H1 (cell line): ENCODE measurements at regions not wholly inside any gene's neighbourhood (a gene's known extent, or its start where the extent isn't known, plus 50 kb on each side); places are given as distances from the start of the nearest gene placed in this dataset.

Experiments
- CTCF ChIA-PET: fragments of 300-600 bp; sonication (Branson Sonifier 250); formaldehyde crosslinking; loops from one replicate; lab custom pipeline; 2021; ENCODE audit not compliant: partially characterized antibody; lab: Charles Lee
- POLR2A ChIA-PET: fragments of 300-600 bp; sonication (Branson Sonifier 250); formaldehyde crosslinking; loops from one replicate; lab custom pipeline; 2021; ENCODE audit warnings: inconsistent platforms; ENCODE audit not compliant: partially characterized antibody; lab: Charles Lee
- DNase-seq, 2 experiments: peaks; one replicate each; pipeline versions ENCODE4 v3.0.0 to v3.0.0-alpha.2; 2010 to 2022; ENCODE audit warnings: low spot score in 2 of 2, low read depth in 1 of 2, mixed read lengths in 1 of 2
- FAIRE-seq: peaks from 2 replicates; lab custom pipeline; 2011; peaks lifted over from hg19 to GRCh38; lab: Jason Lieb, UNC
- H2AFZ ChIP-seq: 2 replicates; pipeline ENCODE4 v1.8.1; 2012; ENCODE audit warnings: low read length, inconsistent platforms
- H2AK5ac ChIP-seq: 2 replicates; pipeline ENCODE4 v1.6.1; 2013; ENCODE audit warnings: low read depth, low read length
- H2BK120ac ChIP-seq: replicated peaks from 2 replicates; pipeline ENCODE3; 2013; ENCODE audit warnings: low read depth, low read length, inconsistent platforms
- H2BK12ac ChIP-seq: 2 replicates; pipeline ENCODE4 v1.6.1; 2013; ENCODE audit warnings: low read depth, low read length
- H2BK15ac ChIP-seq: 2 replicates; pipeline ENCODE4 v1.6.1; 2013; ENCODE audit warnings: low read length
- H2BK20ac ChIP-seq: 2 replicates; pipeline ENCODE4 v1.6.1; 2013; ENCODE audit warnings: low read length
- H2BK5ac ChIP-seq: 2 replicates; pipeline ENCODE4 v1.6.1; 2013; ENCODE audit warnings: low read depth, low read length
- H3K14ac ChIP-seq: 2 replicates; pipeline ENCODE4 v1.6.1; 2013; ENCODE audit warnings: inconsistent platforms; ENCODE audit not compliant: insufficient read length
- H3K18ac ChIP-seq: 2 replicates; pipeline ENCODE4 v1.6.1; 2013; ENCODE audit warnings: low read length; ENCODE audit errors: extremely low read depth
- H3K23ac ChIP-seq: 2 replicates; pipeline ENCODE4 v1.6.1; 2013; ENCODE audit warnings: inconsistent platforms; ENCODE audit not compliant: insufficient read length
- H3K23me2 ChIP-seq: 2 replicates; pipeline ENCODE4 v1.6.1; 2013; ENCODE audit warnings: low read depth, low read length
- H3K27ac ChIP-seq: 2 replicates; pipeline ENCODE4 v1.6.1; 2011; ENCODE audit warnings: low read depth, low read length, inconsistent platforms
- H3K27me3 ChIP-seq, 4 experiments: replicated peaks in 1 of 4; 1 replicate in 1 of 4; 2 replicates in 3 of 4; pipeline versions ENCODE4 v1.6.1 to v1.8.1; 2011 to 2013; ENCODE audit warnings: low read length in 3 of 4, mild to moderate bottlenecking in 3 of 4, inconsistent platforms in 2 of 4, mixed read lengths in 2 of 4, moderate library complexity in 1 of 4; ENCODE audit not compliant: control insufficient read depth in 3 of 4, insufficient read depth in 3 of 4; ENCODE audit errors: extremely low read depth in 1 of 4
- H3K36me3 ChIP-seq, 4 experiments: 2 replicates each; pipeline versions ENCODE4 v1.6.1 to v1.8.1; 2011 to 2013; ENCODE audit warnings: mild to moderate bottlenecking in 4 of 4, low read length in 3 of 4, moderate library complexity in 2 of 4, control low read depth in 1 of 4, inconsistent platforms in 1 of 4; ENCODE audit not compliant: insufficient read depth in 4 of 4, control insufficient read depth in 2 of 4
- H3K4ac ChIP-seq: replicated peaks from 2 replicates; pipeline ENCODE3; 2013; ENCODE audit warnings: low read length, low read depth, mixed read lengths, inconsistent platforms; ENCODE audit not compliant: insufficient read length
- H3K4me1 ChIP-seq, 4 experiments: replicated peaks in 1 of 4; 1 replicate in 1 of 4; 2 replicates in 3 of 4; pipeline versions ENCODE4 v1.6.1 to v1.8.1; 2011 to 2013; ENCODE audit warnings: low read length in 3 of 4, inconsistent platforms in 2 of 4, mixed read lengths in 1 of 4; ENCODE audit not compliant: insufficient read depth in 4 of 4, control insufficient read depth in 3 of 4
- H3K4me2 ChIP-seq, 2 experiments: 2 replicates each; pipeline versions ENCODE4 v1.6.1 to v1.8.1; 2011 to 2013; ENCODE audit warnings: low read depth in 2 of 2, low read length in 2 of 2, control low read depth in 1 of 2, inconsistent platforms in 1 of 2, mild to moderate bottlenecking in 1 of 2; ENCODE audit not compliant: insufficient read depth in 1 of 2
- H3K4me3 ChIP-seq, 4 experiments: fragments of 200-600, 300-600 bp in 1 of 4; sonication (generic), shearing (Covaris generic), sonication (Bioruptor Twin) in 1 of 4; 2 replicates each; pipeline versions ENCODE4 v1.5.1 to v1.8.1; 2011 to 2016; ENCODE audit warnings: low read length in 4 of 4, low read depth in 3 of 4, control low read depth in 2 of 4, inconsistent platforms in 2 of 4, mild to moderate bottlenecking in 2 of 4, mixed read lengths in 1 of 4, moderate library complexity in 1 of 4; ENCODE audit not compliant: insufficient read depth in 2 of 4; ENCODE audit errors: extremely low read depth in 1 of 4
- H3K56ac ChIP-seq: replicated peaks from 2 replicates; pipeline ENCODE3; 2013; ENCODE audit warnings: low read depth, mild to moderate bottlenecking, mixed read lengths, low read length, inconsistent platforms; ENCODE audit not compliant: insufficient read length
- H3K79me1 ChIP-seq: 2 replicates; pipeline ENCODE4 v1.6.1; 2013; ENCODE audit warnings: low read depth, low read length, control low read depth
- H3K79me2 ChIP-seq, 2 experiments: 2 replicates each; pipeline versions ENCODE4 v1.6.1 to v1.8.1; 2012 to 2013; ENCODE audit warnings: low read length in 2 of 2, mild to moderate bottlenecking in 2 of 2, inconsistent platforms in 1 of 2; ENCODE audit not compliant: insufficient read depth in 2 of 2, control insufficient read depth in 1 of 2
- H3K9ac ChIP-seq, 4 experiments: replicated peaks in 1 of 4; 1 replicate in 1 of 4; 2 replicates in 3 of 4; pipeline versions ENCODE4 v1.6.1 to v1.8.1; 2011 to 2013; ENCODE audit warnings: low read depth in 3 of 4, low read length in 3 of 4, control low read depth in 2 of 4, mild to moderate bottlenecking in 2 of 4, moderate library complexity in 2 of 4, inconsistent platforms in 1 of 4; ENCODE audit errors: extremely low read depth in 1 of 4
- H3K9me3 ChIP-seq, 2 experiments: 2 replicates each; pipeline versions ENCODE4 v1.6.1 to v1.8.1; 2012 to 2013; ENCODE audit warnings: mild to moderate bottlenecking in 2 of 2, moderate library complexity in 2 of 2, control low read depth in 1 of 2, inconsistent platforms in 1 of 2, low read depth in 1 of 2, low read length in 1 of 2, mixed read lengths in 1 of 2; ENCODE audit not compliant: insufficient read depth in 2 of 2
- H4K20me1 ChIP-seq, 2 experiments: replicated peaks in 1 of 2; 2 replicates each; pipeline versions ENCODE3 to v1.8.1; 2011 to 2013; ENCODE audit warnings: inconsistent platforms in 2 of 2, low read length in 2 of 2, mild to moderate bottlenecking in 1 of 2; ENCODE audit not compliant: insufficient read depth in 2 of 2, control insufficient read depth in 1 of 2
- H4K5ac ChIP-seq: 2 replicates; pipeline ENCODE4 v1.6.1; 2013; ENCODE audit warnings: low read length, low read depth, mixed read lengths, inconsistent platforms; ENCODE audit not compliant: insufficient read length
- H4K8ac ChIP-seq: 2 replicates; pipeline ENCODE4 v1.8.0; 2013; ENCODE audit warnings: mild to moderate bottlenecking, moderate library complexity, low read length, inconsistent platforms; ENCODE audit not compliant: insufficient read depth; ENCODE audit errors: extremely low read depth
- H4K91ac ChIP-seq: replicated peaks from 2 replicates; pipeline ENCODE3; 2013; ENCODE audit warnings: low read length, mixed read lengths, inconsistent platforms; ENCODE audit not compliant: insufficient read length
- ATF3 ChIP-seq: IDR thresholded peaks from 2 replicates; pipeline ENCODE4 v1.6.1; 2011; ENCODE audit warnings: low read depth, mild to moderate bottlenecking, low read length; ENCODE audit not compliant: insufficient read depth
- EP300 ChIP-seq, 2 experiments: IDR thresholded peaks; 1 replicate in 1 of 2; 2 replicates in 1 of 2; pipeline ENCODE4 v1.6.1; 2011 to 2012; ENCODE audit warnings: low read depth in 2 of 2, low read length in 2 of 2, mild to moderate bottlenecking in 2 of 2, borderline replicate concordance in 1 of 2, inconsistent platforms in 1 of 2, moderate library complexity in 1 of 2
- GTF2F1 ChIP-seq: IDR thresholded peaks from 2 replicates; pipeline ENCODE4 v1.6.1; 2012; ENCODE audit warnings: low read depth, low read length, improper control_type of control experiment, borderline replicate concordance
- JUN ChIP-seq: IDR thresholded peaks from 2 replicates; pipeline ENCODE4 v1.6.1; 2011; ENCODE audit warnings: low read depth, mild to moderate bottlenecking, improper control_type of control experiment, low read length
- KDM1A ChIP-seq: fragments of 200-600, 300-600 bp; sonication (generic); IDR thresholded peaks from 2 replicates; pipeline ENCODE4 v1.7.1; 2016; ENCODE audit warnings: mild to moderate bottlenecking, low read length, borderline replicate concordance
- POLR2AphosphoS5 ChIP-seq: IDR thresholded peaks from 2 replicates; pipeline ENCODE4 v1.6.1; 2011; ENCODE audit warnings: low read depth, low read length
- POU5F1 ChIP-seq: IDR thresholded peaks from 2 replicates; pipeline ENCODE4 v1.6.1; 2011; ENCODE audit warnings: low read depth, mild to moderate bottlenecking, low read length, moderate library complexity
- RFX5 ChIP-seq: IDR thresholded peaks from 2 replicates; pipeline ENCODE4 v1.6.1; 2011; ENCODE audit warnings: low read depth, low read length, improper control_type of control experiment, borderline replicate concordance
- SIN3A ChIP-seq, 2 experiments: IDR thresholded peaks in 1 of 2; conservative IDR thresholded peaks in 1 of 2; 2 replicates each; pipeline ENCODE4 v1.6.1; 2011 to 2012; ENCODE audit warnings: low read length in 2 of 2, improper control_type of control experiment in 1 of 2, low read depth in 1 of 2, mild to moderate bottlenecking in 1 of 2
- SRF ChIP-seq: IDR thresholded peaks from 2 replicates; pipeline ENCODE4 v1.6.1; 2011; ENCODE audit warnings: mild to moderate bottlenecking, low read depth, low read length, moderate library complexity
- TAF1 ChIP-seq: IDR thresholded peaks from 2 replicates; pipeline ENCODE4 v1.6.1; 2011; ENCODE audit warnings: mild to moderate bottlenecking, low read depth, low read length
- TAF7 ChIP-seq: optimal IDR thresholded peaks from 2 replicates; pipeline ENCODE3; 2011; ENCODE audit warnings: low read depth, mild to moderate bottlenecking, inconsistent platforms, low read length, moderate library complexity, borderline replicate concordance
- USF2 ChIP-seq: IDR thresholded peaks from 2 replicates; pipeline ENCODE4 v1.6.1; 2011; ENCODE audit warnings: low read length, improper control_type of control experiment
- WGBS, 2 experiments: shearing (Covaris generic) in 1 of 2; methylation state at CpG; one replicate each; pipeline versions ENCODE4 v1.1.6 to v1.1.7; 2013 to 2015; ENCODE audit warnings: low lambda C conversion rate in 2 of 2, mixed read lengths in 2 of 2, inconsistent platforms in 1 of 2, low coverage in 1 of 2, missing lambda C conversion rate in 1 of 2; ENCODE audit not compliant: insufficient replicate concordance in 2 of 2, insufficient coverage in 1 of 2, insufficient read length in 1 of 2; ENCODE audit errors: extremely low coverage in 1 of 2, missing lambda C conversion rate in 1 of 2; 5-methylcytosine and 5-hydroxymethylcytosine counted together

- H3K9me3 ChIP-seq, result no peaks in the 10 kb centered on the region
- WGBS, 2 experiments, result 76% methylated on average over 4 of the region's 4 CpGs; no CpG with 5 or more reads in 1 of the 2 experiments
- TF ChIP-seq TAF7, result no peak
- TF ChIP-seq GTF2F1, result no peak
- TF ChIP-seq USF2, result no peak
- no peak for TF ChIP-seq JUN
- TF ChIP-seq SRF, result no peak
- no peak for TF ChIP-seq TAF1
- no peak for TF ChIP-seq EP300 (IDR thresholded peaks at IDR 0.05; ENCODE audit: borderline replicate concordance in 1 of 2, low read depth in 2 of 2, low read length in 2 of 2)
- TF ChIP-seq POLR2AphosphoS5, result no peak
- TF ChIP-seq RFX5, result no peak
- no peak for TF ChIP-seq SIN3A (conservative IDR thresholded peaks at IDR 0.05 in 1 of 2, IDR thresholded peaks at IDR 0.05 in 1 of 2; ENCODE audit: low read depth in 1 of 2, low read length in 2 of 2)
- no peak for TF ChIP-seq ATF3
- no peak for TF ChIP-seq POU5F1
- TF ChIP-seq KDM1A, result no peak
Measured at GRCh38 chr4:24655971-24656370, 71.6 kb upstream of the DHX15 start.

More at GRCh38 chr4:24655971-24656370, 71.6 kb upstream of the DHX15 start:
- Histone ChIP-seq H2BK5ac (no peak overlapping the region), H4K5ac (no peak overlapping the region), H4K20me1 (no peaks in the 10 kb centered on the region), H3K79me1 (no peaks in the 10 kb centered on the region), H4K91ac (no peak overlapping the region), H3K9ac (no peak overlapping the region), H3K23ac (no peak overlapping the region), H2BK12ac (no peak overlapping the region), H3K4me1 (peaks cover 7 to 27% (median 20%) of the 10 kb centered on the region in 4 experiments), H3K56ac (no peak overlapping the region), H3K18ac (no peak overlapping the region), H2BK120ac (no peak overlapping the region), H2AK5ac (no peak overlapping the region), H3K14ac (no peak overlapping the region), H3K79me2 (no peaks in the 10 kb centered on the region), H2BK20ac (no peak overlapping the region), H3K4me3 (no peak overlapping the region), H4K8ac (no peak overlapping the region), H3K4ac (no peak overlapping the region), H3K23me2 (no peaks in the 10 kb centered on the region), H2AFZ (no peak overlapping the region), H3K27ac (no peak overlapping the region), H3K36me3 (no peaks in the 10 kb centered on the region), H3K27me3 (no peaks in the 10 kb centered on the region; a peak in 1 of 7 replicates), H3K4me2 (no peak overlapping the region), H2BK15ac (no peak overlapping the region)
- POLR2A ChIA-PET, result no interaction called here
- no peak for FAIRE-seq
- CTCF ChIA-PET, result no interaction called here
- no peak for DNase-seq
